Glutamatergic neuron (in vitro differentiated cells): ENCODE measurements at regions not wholly inside any gene's neighbourhood (a gene's known extent, or its start where the extent isn't known, plus 50 kb on each side); places are given as distances from the start of the nearest gene placed in this dataset.

Source experiments
- DNase-seq: peaks from one replicate; pipeline ENCODE4 v3.0.0; 2022
- H3K27ac Mint-ChIP-seq: one replicate; pipeline ENCODE4 v1.8.0; 2020; ENCODE audit warnings: mild to moderate bottlenecking, mixed read lengths, inconsistent platforms; ENCODE audit not compliant: unreplicated experiment
- H3K27me3 Mint-ChIP-seq: one replicate; pipeline ENCODE4 v1.8.0; 2020; ENCODE audit warnings: mild to moderate bottlenecking, moderate library complexity, mixed read lengths, inconsistent platforms; ENCODE audit not compliant: unreplicated experiment
- H3K36me3 Mint-ChIP-seq: one replicate; pipeline ENCODE4 v1.8.0; 2020; ENCODE audit warnings: mild to moderate bottlenecking, mixed read lengths, inconsistent platforms; ENCODE audit not compliant: unreplicated experiment
- H3K4me1 Mint-ChIP-seq: one replicate; pipeline ENCODE4 v1.8.0; 2020; ENCODE audit warnings: mild to moderate bottlenecking, low read depth, mixed read lengths, inconsistent platforms; ENCODE audit not compliant: unreplicated experiment
- H3K4me3 Mint-ChIP-seq: one replicate; pipeline ENCODE4 v1.8.0; 2020; ENCODE audit warnings: mild to moderate bottlenecking, mixed read lengths, inconsistent platforms; ENCODE audit not compliant: unreplicated experiment
- H3K9me3 Mint-ChIP-seq: one replicate; pipeline ENCODE4 v1.8.0; 2020; ENCODE audit warnings: mild to moderate bottlenecking, moderate library complexity, mixed read lengths, inconsistent platforms; ENCODE audit not compliant: unreplicated experiment
- CTCF ChIP-seq: fragments of 200-600 bp; sonication (generic); IDR thresholded peaks from one replicate; pipeline ENCODE4 v1.5.0; 2021; ENCODE audit not compliant: partially characterized antibody, unreplicated experiment

- TF ChIP-seq CTCF, result no peak
- H3K27ac Mint-ChIP-seq, result no peak overlapping the region
- no peak for DNase-seq
- no peaks in the 10 kb centered on the region for H3K36me3 Mint-ChIP-seq
- H3K27me3 Mint-ChIP-seq, result peaks cover 2% of the 10 kb centered on the region
- H3K9me3 Mint-ChIP-seq, result peaks cover 2% of the 10 kb centered on the region
- H3K4me3 Mint-ChIP-seq, result no peak overlapping the region
- peaks cover 30% of the 10 kb centered on the region for H3K4me1 Mint-ChIP-seq
Measured at GRCh38 chr13:50224534-50224933, 209.3 kb downstream of the KCNRG start.

DNA sequence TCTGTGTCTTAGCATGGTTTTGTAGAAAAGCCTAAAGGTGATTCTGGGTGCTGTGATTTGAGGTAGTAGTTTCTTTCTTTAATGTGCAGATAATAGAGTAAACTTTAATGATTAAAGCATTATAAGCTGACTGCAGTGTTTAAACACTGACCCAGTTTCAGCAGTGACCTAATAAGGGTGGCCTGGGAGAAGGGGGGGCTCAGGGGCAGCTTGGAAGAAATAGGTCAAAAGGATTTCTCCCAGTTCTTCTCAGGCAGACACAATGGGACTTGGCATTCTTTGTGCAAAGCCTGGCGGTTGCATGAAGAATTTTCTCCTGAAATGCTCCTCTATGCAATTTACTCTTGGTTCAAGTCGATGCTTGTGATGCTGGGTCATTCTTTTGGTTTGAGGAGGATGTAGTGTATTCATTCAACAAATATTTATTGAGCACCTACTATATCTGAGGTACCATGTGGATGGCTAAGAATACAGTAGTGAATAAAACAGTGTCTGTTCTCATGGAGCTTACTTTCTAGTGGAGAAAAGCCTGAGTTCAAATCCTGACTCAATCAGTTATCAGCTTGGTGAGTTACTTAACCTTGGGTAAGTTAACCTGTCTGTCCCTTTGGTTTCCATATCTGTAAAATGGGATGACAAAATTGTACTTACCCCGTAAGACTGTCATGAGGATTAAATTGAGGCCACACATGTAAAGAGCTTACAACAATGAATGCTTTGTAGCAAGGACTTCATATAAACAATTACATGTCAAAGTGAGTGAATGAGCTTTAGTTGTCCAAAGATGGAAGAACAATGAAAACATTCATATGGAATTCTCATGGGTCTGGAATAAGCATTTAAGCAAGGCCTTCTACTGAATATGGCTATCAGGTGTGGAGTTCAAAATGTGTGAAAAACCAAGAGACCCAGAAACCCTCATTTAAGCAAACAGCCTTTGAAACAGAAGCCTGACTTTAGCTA, 210.2 kb downstream of the KCNRG start:
- H3K4me1 Mint-ChIP-seq, result peaks cover 34% of the 10 kb centered on the region
- peaks cover 3% of the 10 kb centered on the region for H3K36me3 Mint-ChIP-seq
- H3K27ac Mint-ChIP-seq, result no peak overlapping the region
- H3K9me3 Mint-ChIP-seq, result peaks cover 2% of the 10 kb centered on the region
- H3K27me3 Mint-ChIP-seq, result peaks cover 2% of the 10 kb centered on the region
- no peak for TF ChIP-seq CTCF
- peak overlapping the region; percentile 32 for H3K4me3 Mint-ChIP-seq
- DNase-seq, result no peak

- Mint-ChIP-seq H3K27me3 (no peaks in the 10 kb centered on the region), H3K36me3 (peaks cover 3% of the 10 kb centered on the region), H3K4me3 (no peak overlapping the region), H3K27ac (peak overlapping the region; percentile 14), H3K9me3 (peaks cover 2% of the 10 kb centered on the region), H3K4me1 (peaks cover 34% of the 10 kb centered on the region)
- no peak for TF ChIP-seq CTCF
- no peak for DNase-seq
Measured at GRCh38 chr13:50226515-50227155, 211.4 kb downstream of the KCNRG start.

DNA sequence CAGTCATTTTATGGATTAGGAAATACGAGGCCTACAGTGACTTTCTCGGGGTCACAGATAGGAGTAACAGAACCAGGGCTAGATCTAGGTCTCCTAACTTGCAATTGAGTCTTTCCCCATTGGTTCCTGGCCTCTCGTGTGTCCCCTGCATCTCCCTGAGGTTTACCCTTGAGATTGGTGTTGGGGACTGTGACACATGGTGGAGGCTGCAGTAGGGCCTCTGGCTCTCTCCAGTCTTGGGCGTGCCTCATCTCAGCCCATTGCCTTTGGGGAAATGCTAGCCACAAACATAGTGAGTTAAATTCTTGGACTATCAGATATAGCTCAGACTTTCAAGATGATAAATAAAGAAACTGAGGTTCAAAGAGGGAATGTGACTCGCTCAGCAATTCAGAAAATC, 212.1 kb downstream of the KCNRG start:
- Mint-ChIP-seq H3K27ac (peak overlapping the region; percentile 14), H3K9me3 (peaks cover 2% of the 10 kb centered on the region), H3K4me1 (peaks cover 32% of the 10 kb centered on the region), H3K4me3 (no peak overlapping the region), H3K27me3 (no peaks in the 10 kb centered on the region), H3K36me3 (peaks cover 3% of the 10 kb centered on the region)
- DNase-seq, result no peak
- TF ChIP-seq CTCF, result no peak

GRCh38 chr13:50228527-50228926, 213.3 kb downstream of the KCNRG start:
- peak overlapping the region; percentile 81 for H3K27ac Mint-ChIP-seq
- no peak overlapping the region for H3K4me3 Mint-ChIP-seq
- H3K36me3 Mint-ChIP-seq, result peaks cover 10% of the 10 kb centered on the region
- H3K9me3 Mint-ChIP-seq, result peaks cover 5% of the 10 kb centered on the region
- H3K27me3 Mint-ChIP-seq, result peaks cover 3% of the 10 kb centered on the region
- H3K4me1 Mint-ChIP-seq, result peaks cover 24% of the 10 kb centered on the region
- TF ChIP-seq CTCF, result no peak
- peak; percentile 44 for DNase-seq
